HCT116 (cell line): ENCODE measurements at regions not wholly inside any gene's neighbourhood (a gene's known extent, or its start where the extent isn't known, plus 50 kb on each side); places are given as distances from the start of the nearest gene placed in this dataset.

Experiments used
- ATF3 ChIP-seq: IDR thresholded peaks from 2 replicates; pipeline ENCODE4 v1.6.1; 2012
- EGR1 ChIP-seq: IDR thresholded peaks from 2 replicates; pipeline ENCODE4 v1.6.1; 2012; ENCODE audit warnings: low read depth
- EZH2phosphoT487 ChIP-seq: fragments of 200-600 bp; IDR thresholded peaks from 2 replicates; pipeline ENCODE4 v1.6.1; 2018; ENCODE audit warnings: antibody characterized with exemption, borderline replicate concordance
- FOSL1 ChIP-seq: IDR thresholded peaks from 2 replicates; pipeline ENCODE4 v1.6.1; 2012; ENCODE audit warnings: low read depth
- POLR2A ChIP-seq: IDR thresholded peaks from 2 replicates; pipeline ENCODE4 v1.7.0; 2011; ENCODE audit warnings: borderline replicate concordance; ENCODE audit not compliant: insufficient read depth, insufficient read length; ENCODE audit errors: extremely low read depth
- POLR2AphosphoS5 ChIP-seq: IDR thresholded peaks from 2 replicates; pipeline ENCODE4 v1.6.1; 2011; ENCODE audit warnings: mild to moderate bottlenecking, low read depth, low read length, moderate library complexity
- SIN3A ChIP-seq: IDR thresholded peaks from 2 replicates; pipeline ENCODE4 v1.6.1; 2012; ENCODE audit warnings: low read depth
- SRF ChIP-seq: IDR thresholded peaks from 2 replicates; pipeline ENCODE4 v1.6.1; 2012; ENCODE audit warnings: low read depth
- ZFX ChIP-seq: fragments of 450-650 bp; IDR thresholded peaks from 2 replicates; pipeline ENCODE4 v1.6.1; 2017
- ZNF274 ChIP-seq: fragments of 200-500 bp; sonication (Bioruptor generic); IDR thresholded peaks from 2 replicates; pipeline ENCODE4 v1.6.1; 2014; ENCODE audit warnings: mild to moderate bottlenecking, low read depth, low read length, inconsistent platforms
- TF ChIP-seq, protein P1 (sequence below), 3 experiments: fragments of 200-600 bp in 1 of 3; sonication (generic) in 1 of 3; IDR thresholded peaks in 2 of 3; conservative IDR thresholded peaks in 1 of 3; 2 replicates each; pipeline ENCODE4 v1.5.1; 2012 to 2017; ENCODE audit warnings: low read depth in 2 of 3, low read length in 2 of 3, antibody characterized with exemption in 1 of 3, borderline replicate concordance in 1 of 3, control low read depth in 1 of 3, mild to moderate bottlenecking in 1 of 3, mixed read lengths in 1 of 3, mixed run types in 1 of 3, moderate library complexity in 1 of 3; ENCODE audit not compliant: insufficient read depth in 1 of 3
- TF ChIP-seq, protein P2 (sequence below): IDR thresholded peaks from 2 replicates; pipeline ENCODE4 v1.6.1; 2012; ENCODE audit warnings: low read depth

DNA sequence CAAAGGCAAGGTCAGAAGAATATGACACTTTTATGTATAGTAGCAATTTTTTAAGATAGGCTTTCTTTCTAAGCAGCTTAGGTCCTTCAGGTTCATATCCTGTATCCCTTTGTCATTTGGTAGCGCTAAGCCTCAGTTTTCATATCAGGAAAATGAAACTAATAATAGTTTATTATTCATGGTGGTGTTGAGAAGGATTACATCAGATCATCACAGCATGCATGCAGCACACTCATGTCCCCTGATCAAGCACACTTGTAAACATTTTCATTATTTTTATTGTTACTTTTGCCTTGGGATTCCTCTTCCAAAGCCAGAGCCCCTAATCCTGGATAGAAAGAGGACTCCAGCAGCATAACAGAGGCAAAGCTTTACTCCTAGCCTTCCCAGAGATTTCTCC lies 70.2 kb upstream of the ADGRF1 start:
- TF ChIP-seq, protein P1, sequence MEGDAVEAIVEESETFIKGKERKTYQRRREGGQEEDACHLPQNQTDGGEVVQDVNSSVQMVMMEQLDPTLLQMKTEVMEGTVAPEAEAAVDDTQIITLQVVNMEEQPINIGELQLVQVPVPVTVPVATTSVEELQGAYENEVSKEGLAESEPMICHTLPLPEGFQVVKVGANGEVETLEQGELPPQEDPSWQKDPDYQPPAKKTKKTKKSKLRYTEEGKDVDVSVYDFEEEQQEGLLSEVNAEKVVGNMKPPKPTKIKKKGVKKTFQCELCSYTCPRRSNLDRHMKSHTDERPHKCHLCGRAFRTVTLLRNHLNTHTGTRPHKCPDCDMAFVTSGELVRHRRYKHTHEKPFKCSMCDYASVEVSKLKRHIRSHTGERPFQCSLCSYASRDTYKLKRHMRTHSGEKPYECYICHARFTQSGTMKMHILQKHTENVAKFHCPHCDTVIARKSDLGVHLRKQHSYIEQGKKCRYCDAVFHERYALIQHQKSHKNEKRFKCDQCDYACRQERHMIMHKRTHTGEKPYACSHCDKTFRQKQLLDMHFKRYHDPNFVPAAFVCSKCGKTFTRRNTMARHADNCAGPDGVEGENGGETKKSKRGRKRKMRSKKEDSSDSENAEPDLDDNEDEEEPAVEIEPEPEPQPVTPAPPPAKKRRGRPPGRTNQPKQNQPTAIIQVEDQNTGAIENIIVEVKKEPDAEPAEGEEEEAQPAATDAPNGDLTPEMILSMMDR (IDR thresholded peaks at IDR 0.05 in 2 of 3, conservative IDR thresholded peaks at IDR 0.05 in 1 of 3; ENCODE audit: borderline replicate concordance in 1 of 3, insufficient read depth in 1 of 3, low read depth in 2 of 3, low read length in 2 of 3), result no peak
- TF ChIP-seq EZH2phosphoT487, result no peak
- TF ChIP-seq POLR2AphosphoS5, result no peak
- TF ChIP-seq, protein P2, sequence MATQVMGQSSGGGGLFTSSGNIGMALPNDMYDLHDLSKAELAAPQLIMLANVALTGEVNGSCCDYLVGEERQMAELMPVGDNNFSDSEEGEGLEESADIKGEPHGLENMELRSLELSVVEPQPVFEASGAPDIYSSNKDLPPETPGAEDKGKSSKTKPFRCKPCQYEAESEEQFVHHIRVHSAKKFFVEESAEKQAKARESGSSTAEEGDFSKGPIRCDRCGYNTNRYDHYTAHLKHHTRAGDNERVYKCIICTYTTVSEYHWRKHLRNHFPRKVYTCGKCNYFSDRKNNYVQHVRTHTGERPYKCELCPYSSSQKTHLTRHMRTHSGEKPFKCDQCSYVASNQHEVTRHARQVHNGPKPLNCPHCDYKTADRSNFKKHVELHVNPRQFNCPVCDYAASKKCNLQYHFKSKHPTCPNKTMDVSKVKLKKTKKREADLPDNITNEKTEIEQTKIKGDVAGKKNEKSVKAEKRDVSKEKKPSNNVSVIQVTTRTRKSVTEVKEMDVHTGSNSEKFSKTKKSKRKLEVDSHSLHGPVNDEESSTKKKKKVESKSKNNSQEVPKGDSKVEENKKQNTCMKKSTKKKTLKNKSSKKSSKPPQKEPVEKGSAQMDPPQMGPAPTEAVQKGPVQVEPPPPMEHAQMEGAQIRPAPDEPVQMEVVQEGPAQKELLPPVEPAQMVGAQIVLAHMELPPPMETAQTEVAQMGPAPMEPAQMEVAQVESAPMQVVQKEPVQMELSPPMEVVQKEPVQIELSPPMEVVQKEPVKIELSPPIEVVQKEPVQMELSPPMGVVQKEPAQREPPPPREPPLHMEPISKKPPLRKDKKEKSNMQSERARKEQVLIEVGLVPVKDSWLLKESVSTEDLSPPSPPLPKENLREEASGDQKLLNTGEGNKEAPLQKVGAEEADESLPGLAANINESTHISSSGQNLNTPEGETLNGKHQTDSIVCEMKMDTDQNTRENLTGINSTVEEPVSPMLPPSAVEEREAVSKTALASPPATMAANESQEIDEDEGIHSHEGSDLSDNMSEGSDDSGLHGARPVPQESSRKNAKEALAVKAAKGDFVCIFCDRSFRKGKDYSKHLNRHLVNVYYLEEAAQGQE, result no peak
- TF ChIP-seq ZNF274, result no peak
- no peak for TF ChIP-seq POLR2A
- no peak for TF ChIP-seq EGR1
- TF ChIP-seq ATF3, result no peak
- TF ChIP-seq SIN3A, result no peak
- TF ChIP-seq FOSL1, result no peak
- no peak for TF ChIP-seq ZFX
- TF ChIP-seq SRF, result no peak
